ENCODE measurements at regions not wholly inside any gene's neighbourhood (a gene's known extent, or its start where the extent isn't known, plus 50 kb on each side); places are given as distances from the start of the nearest gene placed in this dataset.
"Not testable (repeated sequence)": the region's sequence is repeated elsewhere in the genome, so short reads cannot be mapped to it uniquely, and the experiment has no call there.

DNA sequence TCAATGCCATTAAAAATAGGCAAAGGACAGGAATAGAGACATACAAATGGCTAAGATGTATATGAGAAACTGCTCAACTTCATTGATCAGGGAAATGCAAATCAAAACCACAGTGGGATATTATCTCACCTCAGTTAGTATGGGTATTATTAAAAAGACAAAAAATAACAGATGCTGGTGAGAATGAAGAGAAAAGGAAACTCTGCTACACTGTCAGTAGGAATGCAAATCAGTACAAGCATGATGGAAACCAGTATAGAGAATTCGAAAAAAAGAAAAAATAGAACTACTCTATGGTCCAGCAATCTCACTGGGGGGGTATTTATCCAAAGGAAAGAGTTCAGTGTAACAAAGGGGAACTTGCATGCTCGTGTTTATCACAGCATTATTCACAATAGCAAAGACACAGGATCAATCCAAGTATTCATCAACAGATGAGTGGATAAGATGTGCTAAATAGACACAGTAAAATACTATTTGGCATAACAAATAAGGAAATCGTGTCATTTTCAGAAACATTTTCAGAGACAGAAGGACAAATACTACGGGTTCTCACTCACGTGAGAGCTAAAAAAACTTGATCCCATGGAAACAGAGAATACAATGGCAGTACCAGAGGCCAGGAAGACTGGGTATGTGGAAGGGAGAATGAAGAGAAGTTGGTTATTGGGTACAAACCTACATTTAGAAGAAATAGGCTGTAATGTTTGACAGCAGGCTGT lies 60.6 kb downstream of the CCDC74A start:
- intact Hi-C loops (cut with micrococcal nuclease; ENCODE audit: unreplicated experiment), result no loop called here
- no peaks in the 10 kb centered on the region for H3K36me3 ChIP-seq (ENCODE audit: control insufficient read depth, insufficient read depth, low read length)
- ChIA-PET CTCF (no interaction called here), POLR2A (no interaction called here)
- H3K4me3 ChIP-seq (ENCODE audit: low read depth in 2 of 2, low read length in 2 of 2), result no peak overlapping the region
- in situ Hi-C loops (cut with HindIII; ENCODE audit: low pct_unique_long_range_greater_than_20kb, low sequenced_read_pairs), result no loop called here
- H3K27ac ChIP-seq (ENCODE audit: low read length), result no peak overlapping the region
- no peaks in the 10 kb centered on the region for H3K4me1 ChIP-seq (ENCODE audit: control insufficient read depth, insufficient read depth, low read length)
- TF ChIP-seq, protein P1, sequence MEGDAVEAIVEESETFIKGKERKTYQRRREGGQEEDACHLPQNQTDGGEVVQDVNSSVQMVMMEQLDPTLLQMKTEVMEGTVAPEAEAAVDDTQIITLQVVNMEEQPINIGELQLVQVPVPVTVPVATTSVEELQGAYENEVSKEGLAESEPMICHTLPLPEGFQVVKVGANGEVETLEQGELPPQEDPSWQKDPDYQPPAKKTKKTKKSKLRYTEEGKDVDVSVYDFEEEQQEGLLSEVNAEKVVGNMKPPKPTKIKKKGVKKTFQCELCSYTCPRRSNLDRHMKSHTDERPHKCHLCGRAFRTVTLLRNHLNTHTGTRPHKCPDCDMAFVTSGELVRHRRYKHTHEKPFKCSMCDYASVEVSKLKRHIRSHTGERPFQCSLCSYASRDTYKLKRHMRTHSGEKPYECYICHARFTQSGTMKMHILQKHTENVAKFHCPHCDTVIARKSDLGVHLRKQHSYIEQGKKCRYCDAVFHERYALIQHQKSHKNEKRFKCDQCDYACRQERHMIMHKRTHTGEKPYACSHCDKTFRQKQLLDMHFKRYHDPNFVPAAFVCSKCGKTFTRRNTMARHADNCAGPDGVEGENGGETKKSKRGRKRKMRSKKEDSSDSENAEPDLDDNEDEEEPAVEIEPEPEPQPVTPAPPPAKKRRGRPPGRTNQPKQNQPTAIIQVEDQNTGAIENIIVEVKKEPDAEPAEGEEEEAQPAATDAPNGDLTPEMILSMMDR (IDR thresholded peaks at IDR 0.05), result no peak
- no peak for TF ChIP-seq SIN3A (IDR thresholded peaks at IDR 0.05; ENCODE audit: borderline replicate concordance, insufficient read depth, low read depth, low read length)
- TF ChIP-seq, protein P2, sequence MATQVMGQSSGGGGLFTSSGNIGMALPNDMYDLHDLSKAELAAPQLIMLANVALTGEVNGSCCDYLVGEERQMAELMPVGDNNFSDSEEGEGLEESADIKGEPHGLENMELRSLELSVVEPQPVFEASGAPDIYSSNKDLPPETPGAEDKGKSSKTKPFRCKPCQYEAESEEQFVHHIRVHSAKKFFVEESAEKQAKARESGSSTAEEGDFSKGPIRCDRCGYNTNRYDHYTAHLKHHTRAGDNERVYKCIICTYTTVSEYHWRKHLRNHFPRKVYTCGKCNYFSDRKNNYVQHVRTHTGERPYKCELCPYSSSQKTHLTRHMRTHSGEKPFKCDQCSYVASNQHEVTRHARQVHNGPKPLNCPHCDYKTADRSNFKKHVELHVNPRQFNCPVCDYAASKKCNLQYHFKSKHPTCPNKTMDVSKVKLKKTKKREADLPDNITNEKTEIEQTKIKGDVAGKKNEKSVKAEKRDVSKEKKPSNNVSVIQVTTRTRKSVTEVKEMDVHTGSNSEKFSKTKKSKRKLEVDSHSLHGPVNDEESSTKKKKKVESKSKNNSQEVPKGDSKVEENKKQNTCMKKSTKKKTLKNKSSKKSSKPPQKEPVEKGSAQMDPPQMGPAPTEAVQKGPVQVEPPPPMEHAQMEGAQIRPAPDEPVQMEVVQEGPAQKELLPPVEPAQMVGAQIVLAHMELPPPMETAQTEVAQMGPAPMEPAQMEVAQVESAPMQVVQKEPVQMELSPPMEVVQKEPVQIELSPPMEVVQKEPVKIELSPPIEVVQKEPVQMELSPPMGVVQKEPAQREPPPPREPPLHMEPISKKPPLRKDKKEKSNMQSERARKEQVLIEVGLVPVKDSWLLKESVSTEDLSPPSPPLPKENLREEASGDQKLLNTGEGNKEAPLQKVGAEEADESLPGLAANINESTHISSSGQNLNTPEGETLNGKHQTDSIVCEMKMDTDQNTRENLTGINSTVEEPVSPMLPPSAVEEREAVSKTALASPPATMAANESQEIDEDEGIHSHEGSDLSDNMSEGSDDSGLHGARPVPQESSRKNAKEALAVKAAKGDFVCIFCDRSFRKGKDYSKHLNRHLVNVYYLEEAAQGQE (IDR thresholded peaks at IDR 0.05; ENCODE audit: insufficient read depth in 1 of 2, low read depth in 2 of 2, low read length in 1 of 2), result no peak
- no peak for TF ChIP-seq POLR2AphosphoS5 (IDR thresholded peaks at IDR 0.05; ENCODE audit: low read depth, low read length)
- no peak for TF ChIP-seq TCF7L2 (IDR thresholded peaks at IDR 0.05; ENCODE audit: low read depth, low read length)
- no peak for DNase-seq (ENCODE audit: low read depth, low spot score)
- no peaks in the 10 kb centered on the region for H3K9me3 ChIP-seq (ENCODE audit: control insufficient read depth, insufficient read depth, low read depth, low read length)
- peaks cover 8% of the 10 kb centered on the region for H3K27me3 ChIP-seq (ENCODE audit: control insufficient read depth, insufficient read depth, low read length)
- no TSS peak for BruUV-seq (replicated peaks)
- no peak for ATAC-seq

DNA sequence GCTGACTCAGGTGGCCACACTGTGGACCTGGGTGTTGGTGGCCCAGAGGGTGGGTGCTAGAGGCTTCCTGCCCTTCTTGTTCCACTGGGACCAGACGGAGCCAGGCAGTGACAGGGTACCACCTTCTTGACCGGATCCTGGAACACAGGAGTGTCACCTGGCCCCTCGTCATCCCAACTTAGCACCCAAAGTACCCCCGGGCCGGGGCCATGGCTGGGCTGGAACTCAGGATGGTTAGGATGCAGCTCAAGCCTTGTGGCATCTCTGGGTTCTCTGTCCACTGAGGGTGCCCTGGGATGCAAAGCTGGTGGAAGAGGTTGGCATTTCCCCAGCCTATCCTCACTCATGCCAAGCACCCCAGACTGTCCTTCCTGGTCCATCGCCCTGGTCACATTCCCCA lies 61.4 kb downstream of the CCDC74A start:
- H3K27ac ChIP-seq (ENCODE audit: low read length); H3K27me3 ChIP-seq (ENCODE audit: control insufficient read depth, insufficient read depth, low read length); intact Hi-C loops (cut with micrococcal nuclease; ENCODE audit: unreplicated experiment); POLR2A ChIA-PET; H3K9me3 ChIP-seq (ENCODE audit: control insufficient read depth, insufficient read depth, low read depth, low read length); DNase-seq (ENCODE audit: low read depth, low spot score); BruUV-seq (replicated peaks); H3K4me3 ChIP-seq (ENCODE audit: low read depth in 2 of 2, low read length in 2 of 2); CTCF ChIA-PET; H3K4me1 ChIP-seq (ENCODE audit: control insufficient read depth, insufficient read depth, low read length); ATAC-seq; H3K36me3 ChIP-seq (ENCODE audit: control insufficient read depth, insufficient read depth, low read length); in situ Hi-C loops (cut with HindIII; ENCODE audit: low pct_unique_long_range_greater_than_20kb, low sequenced_read_pairs): not testable (repeated sequence)

DNA sequence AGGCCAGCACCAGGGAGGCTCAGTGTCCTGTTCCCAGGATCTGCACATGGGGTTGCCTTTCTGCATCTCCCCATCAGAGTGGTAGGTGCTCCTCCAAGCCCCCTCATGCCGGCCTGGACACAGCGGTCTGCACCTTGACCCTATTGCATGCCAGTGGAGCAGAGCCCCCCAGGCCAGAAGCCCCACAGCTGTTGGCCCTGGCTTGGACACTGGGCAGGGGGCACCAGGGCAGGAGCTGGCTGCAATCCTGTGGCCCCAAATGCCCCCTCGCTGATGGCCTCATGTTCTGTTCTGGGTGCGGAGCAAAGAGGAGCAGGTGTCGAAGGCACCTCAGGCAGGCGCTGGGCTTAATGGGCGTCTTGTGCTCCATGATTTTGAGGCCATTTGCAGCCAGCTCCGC lies 62.7 kb downstream of the CCDC74A start:
- H3K27me3 ChIP-seq (ENCODE audit: control insufficient read depth, insufficient read depth, low read length), result peaks cover 7% of the 10 kb centered on the region
- H3K4me1 ChIP-seq (ENCODE audit: control insufficient read depth, insufficient read depth, low read length), result no peaks in the 10 kb centered on the region
- ATAC-seq (no peak), DNase-seq (ENCODE audit: low read depth, low spot score) (no peak)
- no peak overlapping the region for H3K4me3 ChIP-seq (ENCODE audit: low read depth in 2 of 2, low read length in 2 of 2)
- no peaks in the 10 kb centered on the region for H3K36me3 ChIP-seq (ENCODE audit: control insufficient read depth, insufficient read depth, low read length)
- H3K9me3 ChIP-seq (ENCODE audit: control insufficient read depth, insufficient read depth, low read depth, low read length), result no peaks in the 10 kb centered on the region
- CTCF ChIA-PET, result no interaction called here
- BruUV-seq (replicated peaks), result no TSS peak
- in situ Hi-C loops (cut with HindIII; ENCODE audit: low pct_unique_long_range_greater_than_20kb, low sequenced_read_pairs) (no loop called here), intact Hi-C loops (cut with micrococcal nuclease; ENCODE audit: unreplicated experiment) (no loop called here)
- POLR2A ChIA-PET, result no interaction called here
- no peak overlapping the region for H3K27ac ChIP-seq (ENCODE audit: low read length)
- TF ChIP-seq, protein P1 (IDR thresholded peaks at IDR 0.05), result no peak
- no peak for TF ChIP-seq TCF7L2 (IDR thresholded peaks at IDR 0.05; ENCODE audit: low read depth, low read length)
- TF ChIP-seq, protein P2 (IDR thresholded peaks at IDR 0.05; ENCODE audit: insufficient read depth in 1 of 2, low read depth in 2 of 2, low read length in 1 of 2), result no peak
- no peak for TF ChIP-seq POLR2AphosphoS5 (IDR thresholded peaks at IDR 0.05; ENCODE audit: low read depth, low read length)
- TF ChIP-seq SIN3A (IDR thresholded peaks at IDR 0.05; ENCODE audit: borderline replicate concordance, insufficient read depth, low read depth, low read length), result no peak

Data from Panc1 (cell line).